Retina (tissue), 1 donor: ENCODE measurements at regions not wholly inside any gene's neighbourhood (a gene's known extent, or its start where the extent isn't known, plus 50 kb on each side); places are given as distances from the start of the nearest gene placed in this dataset.

Experiments used
- DNase-seq: peaks from one replicate; pipeline ENCODE4 v3.0.0-alpha.2; 2016

DNA sequence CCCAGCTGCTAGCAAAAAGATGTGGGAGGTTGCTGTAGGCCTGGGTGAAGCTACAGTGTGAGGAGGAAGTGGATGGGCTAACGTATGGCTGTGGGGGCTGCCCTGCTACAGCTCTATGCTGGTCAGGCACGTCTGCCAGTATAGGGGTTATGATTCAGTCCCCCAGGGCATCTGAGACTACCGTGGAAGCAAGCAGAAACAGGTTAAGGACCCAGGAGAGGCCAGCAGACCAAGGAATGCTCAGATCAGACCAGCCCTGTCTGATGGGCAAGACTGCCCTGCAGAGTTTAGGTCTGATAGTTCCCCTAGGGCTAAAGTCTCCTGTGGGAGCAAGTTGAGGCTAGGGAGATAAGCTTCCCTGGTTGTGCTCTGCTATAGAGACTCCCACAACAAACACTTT is 416.1 kb upstream of the CTNND2 start:
- DNase-seq: no peak

DNA sequence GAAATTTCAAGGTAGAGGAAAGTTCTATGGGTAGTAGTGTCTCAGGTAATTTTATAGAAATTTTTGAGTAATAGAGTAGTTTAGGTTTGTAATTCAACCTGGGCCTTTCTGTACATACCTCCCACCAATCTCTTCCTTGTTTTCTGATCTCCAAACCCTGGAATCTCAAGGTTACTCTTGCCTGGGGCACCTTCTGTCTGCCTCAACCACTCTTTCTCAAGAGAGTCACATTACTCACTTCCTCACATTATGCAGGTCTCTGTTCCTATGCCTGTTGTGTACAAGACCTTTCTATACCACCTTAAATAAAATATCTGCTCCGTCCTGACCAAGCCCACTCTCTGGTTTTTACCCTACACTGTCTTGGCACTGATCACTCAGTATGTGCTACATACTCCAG is 412.6 kb upstream of the CTNND2 start:
- DNase-seq: no peak

DNA sequence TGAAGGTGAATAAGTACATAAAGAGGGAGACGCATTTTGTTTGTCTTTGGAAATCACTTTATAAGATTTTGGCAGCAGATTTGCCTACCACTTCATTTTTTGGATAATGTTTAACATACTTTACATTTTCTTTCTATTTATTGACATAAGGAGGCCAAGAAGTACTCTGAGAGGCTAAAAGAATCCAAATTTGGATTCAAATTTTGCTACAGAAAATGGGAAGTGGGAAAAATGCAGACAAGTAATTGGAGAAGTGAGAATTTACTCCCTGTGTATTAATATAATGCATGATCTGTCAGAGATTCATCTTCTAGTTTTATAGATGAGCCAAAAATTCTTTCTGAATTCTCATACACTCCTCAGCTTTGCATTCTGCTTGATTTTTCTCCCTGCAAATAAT is 411.2 kb upstream of the CTNND2 start:
- no peak for DNase-seq

DNA sequence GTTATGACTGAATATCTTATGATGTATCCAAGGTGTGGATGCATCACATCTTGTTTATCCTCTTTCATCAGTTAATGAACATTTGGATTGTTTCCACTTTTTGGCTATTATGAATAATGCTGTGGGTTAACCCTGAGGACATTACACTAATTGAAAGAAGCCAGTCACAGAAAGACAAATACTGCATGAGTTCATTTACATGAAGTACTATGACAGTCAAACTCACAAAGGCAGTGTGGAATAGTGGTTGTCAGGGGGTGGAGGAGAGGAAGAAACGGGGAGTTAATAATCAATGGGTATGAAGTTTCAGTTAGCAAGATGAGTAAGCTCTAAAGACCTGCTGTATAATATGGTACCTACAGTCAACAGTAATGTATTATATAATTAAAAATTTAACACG is 409.4 kb upstream of the CTNND2 start:
- DNase-seq: no peak

DNA sequence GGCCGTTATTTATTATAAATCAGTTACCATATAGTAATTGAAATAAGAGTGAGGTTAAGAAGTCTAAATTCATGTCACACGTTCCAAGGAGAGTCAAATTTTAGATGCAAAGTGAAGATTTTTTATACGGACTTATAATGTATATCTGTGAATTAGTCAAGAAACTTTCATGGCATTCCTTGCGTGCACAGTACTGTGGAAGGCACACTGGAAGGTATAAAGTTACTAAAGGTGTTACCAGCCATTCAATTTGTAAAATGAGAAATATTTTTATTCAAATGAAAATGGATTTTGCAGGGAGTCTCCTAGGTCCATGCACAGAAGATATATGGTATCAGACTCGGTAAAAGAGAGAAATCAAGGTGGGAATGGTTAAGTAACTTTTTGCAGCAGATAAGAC is 408.1 kb upstream of the CTNND2 start:
- no peak for DNase-seq

DNA sequence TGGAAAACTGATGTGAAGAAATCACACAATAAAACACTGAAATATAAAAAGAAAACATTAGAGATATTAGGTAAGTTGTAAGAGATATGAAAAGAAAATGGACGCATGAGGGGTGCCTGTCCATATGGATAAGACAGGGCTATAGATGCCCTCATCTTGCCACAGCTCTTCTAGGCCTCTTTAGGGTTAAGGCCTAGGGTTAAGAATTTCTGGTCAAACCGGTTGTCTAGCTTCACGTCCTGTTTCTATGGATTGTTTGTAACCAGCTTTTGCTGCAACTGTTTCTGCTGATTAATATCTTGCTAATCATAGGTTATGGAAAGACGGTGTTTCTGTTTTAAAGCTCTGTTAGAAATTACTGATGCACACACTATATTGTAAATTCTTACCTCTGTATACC is 389.9 kb upstream of the CTNND2 start:
- DNase-seq: no peak

DNA sequence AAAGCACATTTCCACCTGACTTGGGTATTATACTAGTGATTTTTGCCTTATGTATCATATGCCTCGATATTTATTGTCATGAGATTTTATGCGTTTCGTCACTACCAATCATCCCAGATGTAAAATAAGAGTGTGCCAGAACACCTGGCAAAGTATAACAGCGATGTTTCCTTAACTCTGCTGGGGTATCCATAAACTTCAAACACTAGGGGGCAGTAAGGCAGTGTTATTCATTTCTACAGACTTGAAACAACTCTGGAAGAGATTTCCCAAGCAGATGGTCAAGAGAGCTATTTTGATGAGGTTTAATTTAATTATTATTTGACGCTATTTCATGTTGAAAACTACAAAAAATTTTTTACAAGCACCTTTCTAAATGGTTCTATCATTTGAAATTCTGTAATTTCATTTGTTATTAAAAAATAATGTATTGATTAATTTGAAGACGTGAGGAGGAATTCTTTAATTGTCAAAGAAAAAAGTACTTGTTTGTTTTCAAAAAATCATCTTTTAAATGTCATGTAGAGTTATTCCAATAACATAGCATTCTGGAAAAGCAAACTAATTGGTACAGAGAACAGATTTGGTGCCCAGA is 388.5 kb upstream of the CTNND2 start:
- DNase-seq: no peak

DNA sequence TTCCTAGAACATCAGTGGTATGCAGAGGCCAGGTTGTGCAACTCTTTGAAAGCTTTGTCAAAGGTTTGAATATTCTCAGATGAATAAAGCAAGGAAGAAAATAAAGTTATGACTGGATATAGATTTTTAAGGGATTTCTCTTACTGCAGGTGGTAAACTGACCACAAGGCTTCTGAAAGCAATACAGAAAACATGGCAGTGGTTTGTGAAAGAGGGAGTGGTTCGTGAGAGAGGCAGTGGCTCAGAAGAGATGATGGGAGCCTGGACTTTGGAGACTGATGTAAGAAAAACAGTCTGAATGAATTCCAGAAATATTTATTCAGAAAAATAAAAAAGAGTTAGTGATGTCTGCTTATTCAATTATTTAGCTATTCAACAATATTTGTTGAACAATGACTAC is 380.4 kb upstream of the CTNND2 start:
- DNase-seq: no peak

DNA sequence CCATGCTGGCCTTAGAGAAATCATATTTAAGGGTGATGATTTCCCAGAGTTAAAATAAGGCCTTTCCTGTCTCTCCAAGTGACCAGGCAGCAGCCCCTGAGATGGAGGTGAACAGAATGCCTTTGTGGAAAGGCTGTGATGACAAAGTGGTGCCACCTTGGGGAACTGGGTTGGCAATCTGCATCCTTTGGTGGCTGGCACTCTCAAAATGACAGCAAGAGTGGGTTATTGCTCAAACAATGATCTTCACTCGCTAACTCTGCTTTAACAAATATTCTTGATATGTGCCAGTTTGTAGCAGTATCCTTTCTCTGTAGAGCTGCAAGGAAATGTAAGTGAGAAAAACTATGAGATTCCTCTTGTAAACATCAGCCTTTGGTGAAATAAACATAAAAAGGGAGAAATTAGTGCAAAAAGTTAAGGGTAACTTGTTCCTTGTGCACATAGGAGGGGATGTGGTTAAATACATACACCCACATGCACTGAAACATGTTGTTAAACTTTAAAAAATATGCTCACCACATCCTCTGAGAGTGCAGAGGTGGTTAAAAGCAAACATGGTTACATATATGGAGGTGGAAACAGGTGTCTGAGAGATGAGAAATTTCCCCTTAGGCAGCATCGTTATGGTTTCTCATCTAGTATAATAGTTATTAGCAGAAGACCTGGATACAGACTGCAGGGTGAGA is 373.4 kb upstream of the CTNND2 start:
- no peak for DNase-seq

DNA sequence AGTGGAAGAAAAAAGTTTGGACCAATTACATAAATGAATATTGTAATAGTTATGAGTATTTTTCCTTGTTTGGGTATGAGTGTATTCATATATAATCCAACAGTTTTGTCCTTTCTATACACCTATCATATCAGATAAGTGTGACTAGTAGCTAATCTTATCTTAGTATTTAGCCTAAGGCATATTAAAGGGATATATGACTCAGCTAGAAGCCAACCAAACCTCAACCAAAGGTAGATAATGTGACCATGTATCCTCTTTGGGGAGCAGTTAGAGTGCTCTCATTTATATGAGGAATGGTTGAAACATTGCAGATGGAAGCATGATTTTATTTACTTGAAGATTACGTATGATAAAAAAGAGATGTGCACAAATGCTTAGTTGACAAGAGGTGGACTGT is 370.0 kb upstream of the CTNND2 start:
- DNase-seq: no peak

DNA sequence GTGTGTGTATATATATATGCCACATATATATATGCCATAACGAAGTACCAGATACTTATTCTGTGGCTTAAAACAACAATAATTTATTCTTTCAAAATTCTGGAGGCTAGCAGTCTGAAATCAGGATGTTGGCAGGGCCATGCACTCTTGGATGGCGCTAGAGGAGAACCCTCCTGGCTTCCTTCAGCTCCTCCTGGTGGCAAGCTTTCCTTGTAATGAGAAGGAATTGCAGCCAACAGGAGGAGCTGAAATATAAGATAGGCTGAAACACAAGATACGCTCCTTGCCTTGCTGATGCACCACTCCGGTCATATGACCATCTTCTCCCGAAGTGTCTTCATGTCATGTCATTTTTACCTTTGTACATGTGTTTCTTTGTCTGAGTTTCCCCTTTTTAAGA is 368.1 kb upstream of the CTNND2 start:
- no peak for DNase-seq

DNA sequence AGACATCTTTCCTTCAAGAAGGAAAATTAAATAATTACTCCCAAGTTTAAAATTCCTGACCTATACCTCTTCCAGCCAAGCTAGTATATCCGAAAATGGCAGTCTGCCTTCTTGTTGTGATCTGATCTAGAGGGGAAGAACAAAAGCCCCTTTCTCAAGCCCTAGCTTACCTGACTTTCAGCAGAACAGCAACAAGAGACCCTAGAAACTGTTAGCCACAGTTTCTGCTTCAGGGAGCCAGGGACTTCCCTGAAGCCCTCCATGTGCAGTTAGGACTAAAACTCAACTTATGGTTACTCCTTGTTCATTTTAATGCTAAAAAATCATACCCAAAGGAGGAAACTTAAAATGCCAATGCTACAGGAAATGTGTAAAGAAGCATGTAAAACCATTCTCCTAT is 366.7 kb upstream of the CTNND2 start:
- no peak for DNase-seq

DNA sequence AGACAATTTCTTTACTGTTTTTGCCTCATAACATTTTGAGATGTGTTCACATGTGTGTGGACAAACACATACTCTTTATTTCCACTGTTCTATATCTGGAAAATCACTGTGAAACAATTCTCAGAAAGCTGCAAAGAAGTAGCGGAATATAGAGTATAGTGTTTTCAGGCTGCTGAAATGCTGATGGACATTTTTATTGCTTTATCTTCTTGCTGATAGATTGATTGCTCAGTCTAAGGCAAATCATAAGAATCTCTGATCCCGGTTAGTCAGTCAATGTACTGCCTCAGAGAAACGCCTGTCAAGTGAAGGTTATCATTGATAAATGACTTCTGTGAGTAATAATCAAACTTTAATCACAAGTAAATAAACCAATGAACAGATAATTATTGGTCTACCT is 364.9 kb upstream of the CTNND2 start:
- no peak for DNase-seq

DNA sequence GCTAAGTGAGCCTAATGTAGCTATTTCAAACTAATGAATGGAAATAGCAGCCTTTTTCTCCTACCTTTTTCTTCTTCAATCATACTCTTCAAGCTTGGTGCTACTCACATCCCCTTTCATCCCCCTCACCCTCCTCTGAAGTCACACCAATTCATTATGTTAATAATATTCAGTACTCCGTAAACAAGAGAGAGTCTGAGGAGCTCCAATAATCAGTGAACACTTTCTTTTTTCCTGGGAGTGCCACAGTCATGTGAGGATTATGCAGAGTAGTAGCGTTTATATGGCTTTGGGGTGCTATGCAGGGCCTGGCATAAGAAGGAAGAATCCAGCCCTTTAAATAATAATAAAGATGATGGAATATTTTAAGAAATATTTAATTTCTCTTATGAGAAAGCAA is 354.3 kb upstream of the CTNND2 start:
- DNase-seq: no peak

DNA sequence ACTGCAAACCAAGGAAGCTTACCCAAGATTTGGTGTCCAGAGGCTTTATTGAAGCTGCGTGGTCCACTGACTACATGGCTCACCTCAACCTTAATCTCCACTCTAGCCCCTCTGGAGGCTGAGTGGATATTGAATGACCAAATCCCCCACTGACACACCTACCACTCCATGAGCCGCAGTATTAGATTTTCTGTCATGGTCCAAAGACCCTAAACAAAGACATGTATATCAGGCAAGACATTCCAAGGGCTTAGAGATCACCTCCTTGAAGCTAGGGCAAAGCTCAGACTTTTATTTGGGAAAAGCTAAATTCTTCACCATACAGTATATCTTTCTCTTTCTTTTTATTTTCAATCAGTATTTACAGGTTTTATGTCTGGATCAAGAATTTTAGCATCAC is 346.2 kb upstream of the CTNND2 start:
- DNase-seq: no peak

DNA sequence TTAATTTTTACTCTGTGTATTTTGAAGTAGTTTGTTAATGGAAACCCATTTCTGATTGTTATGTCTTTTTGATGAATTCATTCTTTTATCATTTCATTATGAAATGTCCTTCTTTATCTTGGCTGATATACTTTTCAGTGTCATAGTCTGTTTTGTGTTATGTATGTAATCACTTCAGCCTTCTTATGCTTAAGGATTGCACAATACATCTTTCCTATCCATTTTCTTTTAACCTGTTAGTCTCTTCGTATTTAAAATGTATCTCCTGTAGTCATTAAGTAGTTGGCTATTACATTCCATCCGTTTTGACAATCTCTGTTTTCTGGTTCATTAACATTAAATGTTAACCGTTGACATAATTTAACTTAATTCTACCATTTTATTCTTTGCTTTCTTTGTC is 344.6 kb upstream of the CTNND2 start:
- DNase-seq: no peak

DNA sequence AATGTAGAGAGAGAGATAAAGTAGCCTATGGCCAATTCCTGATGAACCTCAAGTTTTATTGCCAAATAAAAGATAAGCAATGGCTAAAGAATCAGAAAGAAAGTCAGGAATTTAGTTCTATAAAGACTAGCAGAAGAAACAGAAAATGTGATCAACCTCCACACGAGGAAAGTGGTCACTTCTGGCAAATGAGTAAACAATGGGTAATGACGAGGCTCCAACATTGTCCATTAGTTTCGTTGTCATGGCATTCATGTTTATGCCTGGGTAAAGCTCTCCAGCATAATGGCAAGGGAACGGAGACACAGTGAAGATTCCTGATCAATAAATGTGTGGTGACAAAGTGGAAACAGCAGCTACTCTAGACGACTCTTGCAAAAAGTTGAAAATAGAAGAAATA is 341.8 kb upstream of the CTNND2 start:
- DNase-seq: peak; percentile 20

DNA sequence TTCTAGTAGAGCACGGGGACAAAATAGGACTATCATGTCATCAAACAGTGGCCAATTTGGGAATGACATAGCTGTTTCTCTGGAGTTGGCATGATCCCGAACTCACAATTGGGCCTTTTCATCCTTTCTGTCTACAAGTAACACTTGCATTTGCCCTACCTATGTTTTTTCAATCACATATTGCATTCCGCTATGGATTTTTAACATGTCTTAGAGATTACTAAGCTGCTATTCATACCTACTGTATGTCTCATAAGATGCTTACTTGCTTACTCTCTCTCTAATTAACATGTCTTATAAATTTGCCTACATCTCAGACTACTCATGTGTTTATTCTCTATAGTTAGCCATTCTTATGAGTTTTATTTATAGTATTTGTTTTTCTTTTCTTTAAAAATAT is 341.2 kb upstream of the CTNND2 start:
- no peak for DNase-seq

DNA sequence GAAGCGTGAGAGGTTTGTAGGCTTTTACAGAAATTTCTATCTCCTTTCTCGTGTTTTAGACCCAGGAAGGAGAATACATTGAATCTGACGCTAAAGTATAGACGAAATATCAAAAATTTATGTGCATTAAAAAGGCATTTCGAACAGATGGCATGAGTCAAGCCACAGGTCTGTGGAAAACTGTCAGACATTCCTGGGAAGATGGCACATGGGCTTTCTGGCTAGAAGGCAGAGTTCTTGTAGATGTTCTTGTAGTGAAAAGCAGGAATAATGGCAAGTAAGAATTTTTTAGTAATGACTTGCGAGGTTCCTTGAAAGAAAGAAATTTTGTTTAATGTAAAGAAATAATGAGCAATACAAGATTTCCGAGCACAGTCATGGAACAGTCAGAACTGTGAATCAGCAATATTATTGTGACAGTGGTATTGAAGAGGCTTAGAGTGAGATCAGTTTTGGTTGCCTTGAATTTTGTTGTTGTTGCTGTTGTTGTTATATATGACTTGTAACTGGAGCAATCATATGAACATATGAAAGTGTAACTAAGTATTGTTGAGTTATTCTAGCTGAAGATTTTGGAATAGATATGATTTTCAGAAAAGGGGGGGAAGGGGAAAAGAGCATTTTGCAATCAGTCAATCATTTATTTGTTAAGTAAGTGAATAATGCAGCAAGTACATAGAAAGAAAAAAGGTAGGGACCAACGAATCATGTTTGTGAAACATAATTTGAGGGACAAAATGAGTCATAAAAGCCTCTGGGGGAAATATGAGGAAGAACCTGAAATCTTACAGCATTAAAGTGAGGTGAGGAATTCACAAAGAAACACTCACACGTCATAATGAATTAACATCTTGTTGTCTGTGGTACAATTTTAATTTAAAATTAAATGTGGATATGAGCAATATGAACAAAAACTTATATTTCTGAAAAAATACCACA is 339.0 kb upstream of the CTNND2 start:
- DNase-seq: no peak

DNA sequence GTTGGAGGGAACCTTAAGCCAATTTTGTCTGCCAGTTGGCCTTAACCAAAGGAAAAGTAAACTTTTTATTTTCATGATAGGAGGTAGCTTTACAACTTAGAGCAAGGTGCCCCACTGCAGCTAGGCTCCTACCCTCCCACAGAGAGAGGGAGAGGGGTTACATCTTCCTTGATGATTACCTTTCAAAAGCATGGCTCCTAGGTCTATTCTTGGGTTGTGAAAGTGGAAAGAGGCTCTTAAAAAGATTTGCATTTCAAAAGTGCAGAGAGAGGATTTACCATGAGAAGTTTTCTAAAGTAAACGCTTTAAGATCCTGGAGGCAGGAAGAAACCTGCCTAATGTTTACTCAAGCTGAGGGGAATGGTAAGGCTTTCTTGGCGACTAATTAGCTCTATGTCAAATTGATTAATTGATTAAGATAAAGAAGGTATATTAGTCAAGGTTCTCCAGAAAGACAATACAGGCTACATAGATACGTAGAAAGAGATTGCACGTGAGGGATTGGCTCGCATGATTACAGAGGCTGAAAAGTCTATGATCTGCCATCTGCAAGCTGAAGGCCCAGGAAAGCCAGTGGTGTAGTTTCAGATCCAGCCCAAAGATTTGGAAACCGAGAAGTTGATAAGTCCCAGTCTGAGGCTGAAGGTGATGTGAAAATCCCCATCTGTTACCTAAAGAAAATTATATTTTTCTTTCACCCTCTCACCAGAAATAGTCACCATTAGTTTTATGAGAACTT is 333.8 kb upstream of the CTNND2 start:
- no peak for DNase-seq

DNA sequence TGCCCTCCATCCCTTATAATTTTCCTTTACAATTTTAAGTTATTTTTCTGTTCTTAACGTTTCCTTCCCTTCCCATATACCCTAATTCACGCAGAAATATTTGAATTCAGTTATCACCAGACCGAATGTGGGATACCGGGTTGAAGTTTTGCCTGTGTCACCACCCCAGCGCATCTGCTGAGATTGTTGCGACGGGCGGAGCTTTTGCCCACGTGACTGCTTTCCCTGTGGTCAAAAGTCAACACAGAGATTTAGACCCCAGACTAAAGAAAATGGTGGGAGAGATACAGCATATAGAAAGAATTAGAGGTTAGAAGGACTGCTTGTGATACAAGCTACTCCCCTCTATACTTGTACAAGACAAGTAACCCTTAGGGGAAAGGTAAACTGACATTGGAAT is 326.4 kb upstream of the CTNND2 start:
- no peak for DNase-seq

DNA sequence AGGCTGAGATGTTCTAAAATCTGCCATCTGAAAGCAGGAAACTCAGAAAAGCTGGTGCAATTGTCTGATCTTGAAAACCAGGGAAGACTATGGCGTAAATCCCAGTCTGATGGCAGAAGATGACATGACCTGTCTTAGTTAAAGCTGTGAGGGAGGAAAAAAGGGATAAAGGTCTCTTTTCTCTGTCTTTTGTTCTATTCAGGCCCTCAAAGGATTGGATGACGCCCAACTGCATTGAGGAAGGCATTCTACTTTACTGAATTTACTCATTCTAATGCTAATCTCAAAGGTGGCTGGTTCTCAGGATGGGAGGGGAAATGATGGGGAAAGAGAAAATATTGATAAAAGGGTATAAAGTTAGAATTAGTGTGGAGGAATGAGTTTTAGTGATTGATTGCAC is 312.8 kb upstream of the CTNND2 start:
- no peak for DNase-seq

DNA sequence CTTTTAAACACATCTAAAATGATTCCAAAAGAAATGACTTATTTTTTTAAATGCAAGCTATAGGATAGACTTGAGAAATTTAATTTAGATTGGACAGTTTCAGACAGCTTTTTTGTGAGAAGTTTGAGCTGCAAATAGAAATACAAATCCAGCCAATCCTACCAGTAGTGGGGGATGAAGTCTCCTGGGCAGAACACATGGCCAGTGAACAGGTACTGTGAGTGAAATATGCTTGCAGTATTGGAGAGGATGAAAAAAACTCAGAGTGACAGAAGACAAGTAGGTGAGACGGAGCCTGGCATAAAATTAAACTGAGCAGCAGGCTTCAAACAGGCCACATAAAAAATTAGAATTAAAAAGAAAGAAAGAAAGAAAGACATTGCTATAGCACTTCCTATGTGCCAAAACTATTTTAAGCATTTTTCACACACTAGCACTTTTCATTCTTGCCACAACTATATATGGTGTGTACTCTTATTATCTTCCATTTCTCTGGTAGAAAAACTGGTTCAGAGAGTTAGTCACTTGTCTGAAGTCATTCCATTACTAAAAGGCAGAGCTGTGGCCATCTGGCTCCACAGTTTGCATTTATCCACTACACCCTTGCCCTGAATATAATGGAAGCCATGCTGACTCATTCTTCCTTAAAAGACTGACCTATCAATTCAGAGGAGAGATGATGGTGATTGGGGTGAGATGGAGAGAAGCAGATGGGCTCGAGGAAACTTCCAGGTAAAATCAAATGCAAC is 310.2 kb upstream of the CTNND2 start:
- DNase-seq: no peak
